CD4-positive, CD25-positive, alpha-beta regulatory T cell (primary cell): ENCODE measurements at regions not wholly inside any gene's neighbourhood (a gene's known extent, or its start where the extent isn't known, plus 50 kb on each side); places are given as distances from the start of the nearest gene placed in this dataset.

ENCODE experiments used
- ATAC-seq, 2 donors: fragments of 150-1000 bp; cut with Tn5 transposase; one replicate each; pipeline ENCODE4 v1.10.0; 2021; ENCODE audit warnings: low read depth in 2 of 2, moderate number of reproducible peaks in 2 of 2, moderate library complexity in 1 of 2
- DNase-seq, 3 donors: peaks; one replicate each; pipeline versions ENCODE4 v3.0.0 to v3.0.0-alpha.2; 2012 to 2022; ENCODE audit warnings: mixed read lengths in 1 of 3
- H3K27ac ChIP-seq: one replicate; pipeline ENCODE4 v1.7.0; 2013; ENCODE audit warnings: mild to moderate bottlenecking, low read length; ENCODE audit not compliant: insufficient read depth, poor library complexity, severe bottlenecking
- H3K27me3 ChIP-seq: one replicate; pipeline ENCODE4 v1.7.0; 2013; ENCODE audit warnings: low read length; ENCODE audit not compliant: control insufficient read depth, insufficient read depth
- H3K36me3 ChIP-seq: one replicate; pipeline ENCODE4 v1.7.0; 2013; ENCODE audit warnings: mild to moderate bottlenecking, low read length, moderate library complexity; ENCODE audit not compliant: control insufficient read depth, insufficient read depth
- H3K4me1 ChIP-seq: 2 replicates; pipeline ENCODE4 v1.7.0; 2013; ENCODE audit warnings: mild to moderate bottlenecking, low read length; ENCODE audit not compliant: insufficient read depth, control insufficient read depth, poor library complexity, severe bottlenecking
- H3K4me3 ChIP-seq: one replicate; pipeline ENCODE4 v1.7.0; 2013; ENCODE audit warnings: low read depth, mild to moderate bottlenecking, low read length, moderate library complexity
- H3K9me3 ChIP-seq, 2 experiments: 1 replicate in 1 of 2; 2 replicates in 1 of 2; pipeline ENCODE4 v1.7.0; 2013; ENCODE audit warnings: low read length in 2 of 2, mild to moderate bottlenecking in 1 of 2, moderate library complexity in 1 of 2; ENCODE audit not compliant: control insufficient read depth in 2 of 2
- H3K27ac Mint-ChIP-seq, 3 donors: one replicate each; pipeline ENCODE4 v1.8.0; 2020 to 2022; ENCODE audit warnings: mild to moderate bottlenecking in 3 of 3, mixed read lengths in 3 of 3, moderate library complexity in 2 of 3
- H3K27me3 Mint-ChIP-seq: one replicate; pipeline ENCODE4 v1.8.0; 2022; ENCODE audit warnings: mild to moderate bottlenecking, mixed read lengths
- H3K36me3 Mint-ChIP-seq: one replicate; pipeline ENCODE4 v1.8.0; 2020; ENCODE audit warnings: mixed read lengths
- H3K4me1 Mint-ChIP-seq, 4 donors: one replicate each; pipeline ENCODE4 v1.8.0; 2020 to 2022; ENCODE audit warnings: mixed read lengths in 4 of 4, mild to moderate bottlenecking in 1 of 4
- H3K4me3 Mint-ChIP-seq, 4 donors: one replicate each; pipeline ENCODE4 v1.8.0; 2020 to 2022; ENCODE audit warnings: mild to moderate bottlenecking in 4 of 4, mixed read lengths in 4 of 4, moderate library complexity in 3 of 4
- H3K9me3 Mint-ChIP-seq, 7 donors: one replicate each; pipeline ENCODE4 v1.8.0; 2020 to 2022; ENCODE audit warnings: mixed read lengths in 7 of 7, mild to moderate bottlenecking in 3 of 7, moderate library complexity in 2 of 7

- peaks cover 0 to 6% (median 0%) of the 10 kb centered on the region in 4 donors for H3K4me1 Mint-ChIP-seq
- peaks cover 4% of the 10 kb centered on the region for H3K36me3 Mint-ChIP-seq
- H3K9me3 Mint-ChIP-seq, result peaks cover 0 to 8% (median 3%) of the 10 kb centered on the region in 7 donors
- H3K4me1 ChIP-seq, result no peaks in the 10 kb centered on the region
- peaks cover 4 to 5% of the 10 kb centered on the region in 2 experiments for H3K9me3 ChIP-seq
- H3K27ac ChIP-seq, result no peak overlapping the region
- DNase-seq (no peak), ATAC-seq (no peak)
- no peak overlapping the region for H3K27ac Mint-ChIP-seq
- H3K27me3 ChIP-seq, result no peaks in the 10 kb centered on the region
- no peak overlapping the region for H3K4me3 ChIP-seq
- no peaks in the 10 kb centered on the region for H3K36me3 ChIP-seq
- H3K27me3 Mint-ChIP-seq, result no peaks in the 10 kb centered on the region
- no peak overlapping the region for H3K4me3 Mint-ChIP-seq
Observed at GRCh38 chr6:167552258-167552630, 227.4 kb downstream of the TTLL2 start.

GRCh38 chr6:167552961-167553735 is 228.3 kb downstream of the TTLL2 start:
- Mint-ChIP-seq H3K9me3 (peaks cover 0 to 8% (median 4%) of the 10 kb centered on the region in 7 donors), H3K36me3 (peaks cover 4% of the 10 kb centered on the region), H3K27me3 (no peaks in the 10 kb centered on the region), H3K4me1 (peaks cover 0 to 6% (median 0%) of the 10 kb centered on the region in 4 donors), H3K4me3 (no peak overlapping the region), H3K27ac (no peak overlapping the region)
- ATAC-seq (no peak), DNase-seq (no peak)
- H3K9me3 ChIP-seq, result peaks cover 4 to 5% of the 10 kb centered on the region in 2 experiments
- H3K4me3 ChIP-seq, result no peak overlapping the region
- H3K4me1 ChIP-seq, result no peaks in the 10 kb centered on the region
- H3K27me3 ChIP-seq, result no peaks in the 10 kb centered on the region
- H3K36me3 ChIP-seq, result no peaks in the 10 kb centered on the region
- H3K27ac ChIP-seq, result no peak overlapping the region

DNA sequence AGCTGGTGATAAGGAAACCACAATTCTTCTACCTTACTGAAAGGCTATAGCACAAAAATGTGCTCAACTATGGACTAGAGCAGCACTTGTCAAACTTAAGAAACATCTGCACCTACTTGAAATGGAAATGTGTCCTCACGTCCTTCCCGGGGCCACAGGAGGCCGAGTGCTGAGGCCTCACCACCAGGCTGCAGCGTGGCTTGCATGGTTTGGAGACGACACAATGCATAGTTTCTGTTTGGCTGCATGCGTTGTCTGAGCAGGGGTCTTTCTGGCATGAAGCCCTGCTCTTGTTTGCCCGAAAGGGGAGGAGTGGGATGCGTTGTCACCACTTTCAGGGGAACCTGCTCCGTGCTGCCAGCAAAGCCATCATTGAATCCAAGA is 228.8 kb downstream of the TTLL2 start:
- Histone ChIP-seq H3K9me3 (peaks cover 4 to 5% of the 10 kb centered on the region in 2 experiments), H3K4me1 (no peaks in the 10 kb centered on the region), H3K36me3 (no peaks in the 10 kb centered on the region), H3K27me3 (no peaks in the 10 kb centered on the region), H3K4me3 (no peak overlapping the region), H3K27ac (no peak overlapping the region)
- DNase-seq, result no peak
- H3K27ac Mint-ChIP-seq, result no peak overlapping the region
- H3K36me3 Mint-ChIP-seq, result peaks cover 4% of the 10 kb centered on the region
- peaks cover 0 to 8% (median 5%) of the 10 kb centered on the region in 7 donors for H3K9me3 Mint-ChIP-seq
- no peaks in the 10 kb centered on the region for H3K27me3 Mint-ChIP-seq
- ATAC-seq, result no peak
- peaks cover 0 to 6% (median 0%) of the 10 kb centered on the region in 4 donors for H3K4me1 Mint-ChIP-seq
- H3K4me3 Mint-ChIP-seq, result no peak overlapping the region

- Histone ChIP-seq H3K4me3 (no peak overlapping the region), H3K36me3 (no peaks in the 10 kb centered on the region), H3K27me3 (no peaks in the 10 kb centered on the region), H3K27ac (no peak overlapping the region), H3K4me1 (no peaks in the 10 kb centered on the region), H3K9me3 (peaks cover 4 to 5% of the 10 kb centered on the region in 2 experiments)
- no peak overlapping the region for H3K27ac Mint-ChIP-seq
- peaks cover 0 to 6% (median 0%) of the 10 kb centered on the region in 4 donors for H3K4me1 Mint-ChIP-seq
- ATAC-seq (no peak), DNase-seq (no peak)
- no peaks in the 10 kb centered on the region for H3K27me3 Mint-ChIP-seq
- H3K36me3 Mint-ChIP-seq, result peaks cover 4% of the 10 kb centered on the region
- no peak overlapping the region for H3K4me3 Mint-ChIP-seq
- H3K9me3 Mint-ChIP-seq, result peaks cover 0 to 8% (median 6%) of the 10 kb centered on the region in 7 donors
Observed at GRCh38 chr6:167554854-167555253, 230.0 kb downstream of the TTLL2 start.

DNA sequence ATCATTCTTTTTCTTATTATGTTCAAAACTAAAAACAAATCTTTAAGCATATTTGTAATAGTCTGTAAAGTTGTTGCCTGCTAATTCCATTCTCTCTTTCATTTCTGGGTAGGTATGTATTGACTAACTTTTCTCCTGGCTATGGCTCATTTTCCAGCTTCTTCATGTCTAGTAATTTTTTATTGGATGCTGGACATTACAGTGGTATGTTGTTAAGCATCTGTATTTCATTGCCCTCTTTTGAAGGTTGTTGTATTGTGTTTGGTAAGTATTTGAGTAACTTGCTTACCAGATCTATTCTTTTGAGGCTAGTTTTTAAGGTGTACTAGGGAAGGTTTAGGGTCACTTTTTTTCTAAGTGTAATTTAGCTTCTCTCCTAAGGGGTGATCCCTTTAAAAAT is 230.9 kb downstream of the TTLL2 start:
- Mint-ChIP-seq H3K27me3 (no peaks in the 10 kb centered on the region), H3K4me1 (peaks cover 0 to 6% (median 0%) of the 10 kb centered on the region in 4 donors), H3K9me3 (peaks cover 0 to 8% (median 6%) of the 10 kb centered on the region in 7 donors), H3K4me3 (no peak overlapping the region), H3K36me3 (peaks cover 4% of the 10 kb centered on the region), H3K27ac (no peak overlapping the region)
- no peak overlapping the region for H3K4me3 ChIP-seq
- H3K9me3 ChIP-seq, result peaks cover 4 to 5% of the 10 kb centered on the region in 2 experiments
- H3K27me3 ChIP-seq, result no peaks in the 10 kb centered on the region
- DNase-seq, result no peak
- H3K4me1 ChIP-seq, result no peaks in the 10 kb centered on the region
- ATAC-seq, result no peak
- H3K27ac ChIP-seq, result no peak overlapping the region
- H3K36me3 ChIP-seq, result no peaks in the 10 kb centered on the region

- H3K27ac Mint-ChIP-seq, result no peak overlapping the region
- peaks cover 4% of the 10 kb centered on the region for H3K36me3 Mint-ChIP-seq
- H3K9me3 Mint-ChIP-seq, result peaks cover 0 to 8% (median 6%) of the 10 kb centered on the region in 7 donors
Observed at GRCh38 chr6:167557675-167558074, 232.8 kb downstream of the TTLL2 start.

DNA sequence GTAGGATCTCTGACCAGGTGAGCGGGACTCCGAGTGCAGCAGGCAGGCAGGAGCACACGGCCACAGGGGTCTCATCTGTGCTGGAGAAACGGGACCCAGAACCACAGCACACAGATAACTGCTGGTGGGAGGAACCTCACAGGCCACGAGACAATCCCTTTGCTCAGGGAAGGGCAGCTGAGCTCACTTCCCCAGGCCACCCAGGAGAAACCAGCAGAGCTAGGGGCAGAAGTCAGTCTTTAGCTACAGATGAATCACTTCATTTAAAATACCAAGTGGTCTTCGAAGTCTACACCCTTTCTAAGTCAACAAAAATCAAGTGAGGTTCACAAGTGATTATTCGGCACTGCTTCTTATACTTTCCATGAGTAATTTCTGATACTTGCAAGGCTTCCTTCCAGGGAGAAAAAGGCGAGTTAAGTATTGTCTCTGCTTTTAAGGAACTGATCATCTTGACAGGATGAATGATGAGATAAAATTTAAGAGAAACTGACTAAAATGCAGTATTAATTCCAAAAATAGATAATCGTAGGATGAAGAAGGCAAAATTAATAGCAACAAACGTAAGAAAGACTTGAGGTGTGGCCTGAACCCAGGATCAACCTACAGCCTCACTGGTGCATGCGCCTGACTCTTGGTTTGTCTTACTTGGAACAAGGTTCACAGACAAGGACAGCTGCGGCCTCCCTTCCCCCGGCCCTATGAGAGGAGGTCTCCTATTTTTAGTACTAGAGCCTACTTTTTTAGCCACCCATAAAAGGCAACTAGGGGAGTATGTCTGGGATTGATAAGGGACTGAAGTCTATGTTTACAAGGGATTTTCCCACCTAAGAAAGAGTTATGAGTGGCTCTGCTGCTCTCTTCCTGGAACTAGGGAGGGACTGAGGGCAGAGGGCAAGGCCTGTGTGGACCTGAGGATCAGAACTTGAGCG is 233.6 kb downstream of the TTLL2 start:
- Mint-ChIP-seq H3K9me3 (peaks cover 0 to 8% (median 6%) of the 10 kb centered on the region in 7 donors), H3K27ac (no peak overlapping the region)

More at GRCh38 chr6:167557675-167558074, 232.8 kb downstream of the TTLL2 start:
- H3K27ac ChIP-seq, result no peak overlapping the region
- Mint-ChIP-seq H3K4me3 (no peak overlapping the region), H3K4me1 (peaks cover 0 to 6% (median 0%) of the 10 kb centered on the region in 4 donors), H3K27me3 (no peaks in the 10 kb centered on the region)
- H3K36me3 ChIP-seq, result no peaks in the 10 kb centered on the region
- peaks cover 4 to 5% of the 10 kb centered on the region in 2 experiments for H3K9me3 ChIP-seq
- no peaks in the 10 kb centered on the region for H3K4me1 ChIP-seq
- H3K27me3 ChIP-seq, result no peaks in the 10 kb centered on the region
- no peak overlapping the region for H3K4me3 ChIP-seq
- DNase-seq (no peak), ATAC-seq (no peak)

More for the DNA sequence above, 233.6 kb downstream of the TTLL2 start:
- no peak for ATAC-seq
- Histone ChIP-seq H3K9me3 (peaks cover 4 to 5% of the 10 kb centered on the region in 2 experiments), H3K4me1 (no peaks in the 10 kb centered on the region), H3K27ac (no peak overlapping the region), H3K36me3 (no peaks in the 10 kb centered on the region), H3K27me3 (no peaks in the 10 kb centered on the region), H3K4me3 (no peak overlapping the region)
- Mint-ChIP-seq H3K4me3 (no peak overlapping the region), H3K27me3 (no peaks in the 10 kb centered on the region), H3K4me1 (peaks cover 0 to 6% (median 0%) of the 10 kb centered on the region in 4 donors), H3K36me3 (peaks cover 4% of the 10 kb centered on the region)
- DNase-seq, result no peak
